ENCODE measurements at regions not wholly inside any gene's neighbourhood (a gene's known extent, or its start where the extent isn't known, plus 50 kb on each side); places are given as distances from the start of the nearest gene placed in this dataset.

GRCh38 chr11:103744496-103745153, 291.8 kb upstream of the DDI1 start:
- H3K27ac Mint-ChIP-seq = no peak overlapping the region
- no peak overlapping the region for H3K4me3 Mint-ChIP-seq
- no peaks in the 10 kb centered on the region for H3K36me3 Mint-ChIP-seq

GRCh38 chr11:103749158-103749557, 287.3 kb upstream of the DDI1 start:
- Mint-ChIP-seq H3K27me3 (no peaks in the 10 kb centered on the region), H3K4me1 (no peaks in the 10 kb centered on the region), H3K27ac (no peak overlapping the region), H3K9me3 (peaks cover 4% of the 10 kb centered on the region), H3K4me3 (no peak overlapping the region), H3K36me3 (no peaks in the 10 kb centered on the region)
- ATAC-seq (ENCODE audit: low read depth) = no peak
- DNase-seq = no peak
- POLR2A ChIA-PET = no interaction called here

More at GRCh38 chr11:103744496-103745153, 291.8 kb upstream of the DDI1 start:
- H3K9me3 Mint-ChIP-seq = peaks cover 6% of the 10 kb centered on the region
- POLR2A ChIA-PET = no interaction called here
- H3K4me1 Mint-ChIP-seq = peaks cover under 1% of the 10 kb centered on the region
- no peaks in the 10 kb centered on the region for H3K27me3 Mint-ChIP-seq
- no peak for DNase-seq
- ATAC-seq (ENCODE audit: low read depth) = no peak

GRCh38 chr11:103768816-103769215, 267.6 kb upstream of the DDI1 start:
- Mint-ChIP-seq H3K36me3 (no peaks in the 10 kb centered on the region), H3K4me1 (no peaks in the 10 kb centered on the region), H3K27me3 (no peaks in the 10 kb centered on the region), H3K4me3 (no peak overlapping the region), H3K27ac (no peak overlapping the region), H3K9me3 (peaks cover 4% of the 10 kb centered on the region)
- ATAC-seq (ENCODE audit: low read depth) (no peak), DNase-seq (no peak)
- POLR2A ChIA-PET = no interaction called here

- Mint-ChIP-seq H3K36me3 (no peaks in the 10 kb centered on the region), H3K27me3 (no peaks in the 10 kb centered on the region), H3K9me3 (no peaks in the 10 kb centered on the region), H3K4me3 (no peak overlapping the region), H3K27ac (no peak overlapping the region), H3K4me1 (no peaks in the 10 kb centered on the region)
- POLR2A ChIA-PET = no interaction called here
- DNase-seq (no peak), ATAC-seq (ENCODE audit: low read depth) (no peak)
Measured at GRCh38 chr11:103773059-103773458, 263.4 kb upstream of the DDI1 start.

GRCh38 chr11:103773537-103773936, 262.9 kb upstream of the DDI1 start:
- Mint-ChIP-seq H3K27me3 (no peaks in the 10 kb centered on the region), H3K36me3 (no peaks in the 10 kb centered on the region), H3K4me1 (no peaks in the 10 kb centered on the region), H3K27ac (no peak overlapping the region), H3K9me3 (no peaks in the 10 kb centered on the region), H3K4me3 (no peak overlapping the region)
- no peak for ATAC-seq (ENCODE audit: low read depth)
- POLR2A ChIA-PET = no interaction called here
- DNase-seq = no peak

DNA sequence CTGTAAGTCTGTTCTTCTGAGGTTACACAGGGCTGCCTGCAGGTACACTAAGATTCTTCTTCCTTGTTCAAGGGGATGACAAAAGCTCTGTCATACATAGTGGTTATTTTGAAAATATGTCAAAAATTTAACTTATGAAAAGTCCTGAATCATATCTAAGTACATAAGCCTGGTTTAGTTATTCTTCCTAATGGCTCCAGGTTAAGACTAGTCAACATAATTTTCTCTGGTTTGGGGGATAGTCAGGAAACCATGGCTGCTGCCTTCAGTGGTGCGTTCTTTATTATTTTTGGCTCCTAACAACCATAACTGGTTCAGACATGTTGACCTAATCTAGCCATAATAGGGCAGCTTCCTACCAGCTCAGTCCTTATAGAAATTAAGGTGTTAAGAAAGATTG, 257.4 kb upstream of the DDI1 start:
- no peaks in the 10 kb centered on the region for H3K36me3 Mint-ChIP-seq

GRCh38 chr11:103789952-103790351, 246.5 kb upstream of the DDI1 start:
- POLR2A ChIA-PET = no interaction called here
- Mint-ChIP-seq H3K4me1 (no peaks in the 10 kb centered on the region), H3K36me3 (no peaks in the 10 kb centered on the region), H3K4me3 (no peak overlapping the region), H3K27ac (no peak overlapping the region), H3K27me3 (no peaks in the 10 kb centered on the region), H3K9me3 (peaks cover 3% of the 10 kb centered on the region)
- DNase-seq (no peak), ATAC-seq (ENCODE audit: low read depth) (no peak)

More for the DNA sequence above, 257.4 kb upstream of the DDI1 start:
- Mint-ChIP-seq H3K9me3 (peaks cover 2% of the 10 kb centered on the region), H3K4me1 (no peaks in the 10 kb centered on the region), H3K4me3 (no peak overlapping the region), H3K27ac (no peak overlapping the region), H3K27me3 (no peaks in the 10 kb centered on the region)
- DNase-seq = no peak
- ATAC-seq (ENCODE audit: low read depth) = no peak
- POLR2A ChIA-PET = no interaction called here

DNA sequence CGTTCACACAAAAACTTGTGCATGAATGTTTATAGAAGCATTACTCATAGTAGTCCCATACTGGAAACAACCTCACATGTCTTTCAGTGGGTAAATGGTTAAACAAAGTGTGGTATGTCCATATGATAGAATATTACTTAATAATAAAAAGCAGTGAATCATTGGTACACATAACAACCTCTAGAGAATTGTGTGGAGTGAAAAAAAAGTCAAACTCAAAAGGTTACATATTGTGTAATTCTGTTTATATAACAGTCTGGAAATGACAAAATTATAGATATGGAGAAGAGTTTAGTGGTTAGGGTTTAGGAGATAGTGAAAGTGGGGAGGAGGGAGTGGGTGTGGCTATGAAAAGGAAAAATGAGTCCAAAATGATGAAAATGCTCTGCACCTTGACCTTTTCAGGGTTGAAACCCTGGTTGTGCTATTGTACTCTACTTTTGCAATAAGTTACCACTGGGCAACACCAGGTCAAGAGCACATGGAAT, 243.4 kb upstream of the DDI1 start:
- H3K36me3 Mint-ChIP-seq = no peaks in the 10 kb centered on the region
- ATAC-seq (ENCODE audit: low read depth) = no peak
- H3K27me3 Mint-ChIP-seq = no peaks in the 10 kb centered on the region
- no peak overlapping the region for H3K27ac Mint-ChIP-seq
- POLR2A ChIA-PET = no interaction called here
- H3K4me1 Mint-ChIP-seq = no peaks in the 10 kb centered on the region
- DNase-seq = no peak
- H3K9me3 Mint-ChIP-seq = peaks cover 3% of the 10 kb centered on the region
- no peak overlapping the region for H3K4me3 Mint-ChIP-seq

- no peaks in the 10 kb centered on the region for H3K4me1 Mint-ChIP-seq
- POLR2A ChIA-PET = no interaction called here
- H3K36me3 Mint-ChIP-seq = no peaks in the 10 kb centered on the region
- H3K27ac Mint-ChIP-seq = no peak overlapping the region
- H3K9me3 Mint-ChIP-seq = peaks cover 3% of the 10 kb centered on the region
- DNase-seq (no peak), ATAC-seq (ENCODE audit: low read depth) (no peak)
- no peak overlapping the region for H3K4me3 Mint-ChIP-seq
- no peaks in the 10 kb centered on the region for H3K27me3 Mint-ChIP-seq
Measured at GRCh38 chr11:103794262-103794661, 242.2 kb upstream of the DDI1 start.

- no peak overlapping the region for H3K27ac Mint-ChIP-seq
- DNase-seq (no peak), ATAC-seq (ENCODE audit: low read depth) (no peak)
- peaks cover under 1% of the 10 kb centered on the region for H3K9me3 Mint-ChIP-seq
- H3K36me3 Mint-ChIP-seq = no peaks in the 10 kb centered on the region
- POLR2A ChIA-PET = no interaction called here
- no peaks in the 10 kb centered on the region for H3K4me1 Mint-ChIP-seq
- no peak overlapping the region for H3K4me3 Mint-ChIP-seq
- H3K27me3 Mint-ChIP-seq = no peaks in the 10 kb centered on the region
Measured at GRCh38 chr11:103798026-103798425, 238.4 kb upstream of the DDI1 start.

GRCh38 chr11:103798446-103798845, 238.0 kb upstream of the DDI1 start:
- Mint-ChIP-seq H3K9me3 (no peaks in the 10 kb centered on the region), H3K36me3 (no peaks in the 10 kb centered on the region), H3K27me3 (no peaks in the 10 kb centered on the region), H3K4me1 (no peaks in the 10 kb centered on the region), H3K4me3 (no peak overlapping the region), H3K27ac (no peak overlapping the region)
- ATAC-seq (ENCODE audit: low read depth) = no peak
- POLR2A ChIA-PET = no interaction called here
- DNase-seq = no peak

DNA sequence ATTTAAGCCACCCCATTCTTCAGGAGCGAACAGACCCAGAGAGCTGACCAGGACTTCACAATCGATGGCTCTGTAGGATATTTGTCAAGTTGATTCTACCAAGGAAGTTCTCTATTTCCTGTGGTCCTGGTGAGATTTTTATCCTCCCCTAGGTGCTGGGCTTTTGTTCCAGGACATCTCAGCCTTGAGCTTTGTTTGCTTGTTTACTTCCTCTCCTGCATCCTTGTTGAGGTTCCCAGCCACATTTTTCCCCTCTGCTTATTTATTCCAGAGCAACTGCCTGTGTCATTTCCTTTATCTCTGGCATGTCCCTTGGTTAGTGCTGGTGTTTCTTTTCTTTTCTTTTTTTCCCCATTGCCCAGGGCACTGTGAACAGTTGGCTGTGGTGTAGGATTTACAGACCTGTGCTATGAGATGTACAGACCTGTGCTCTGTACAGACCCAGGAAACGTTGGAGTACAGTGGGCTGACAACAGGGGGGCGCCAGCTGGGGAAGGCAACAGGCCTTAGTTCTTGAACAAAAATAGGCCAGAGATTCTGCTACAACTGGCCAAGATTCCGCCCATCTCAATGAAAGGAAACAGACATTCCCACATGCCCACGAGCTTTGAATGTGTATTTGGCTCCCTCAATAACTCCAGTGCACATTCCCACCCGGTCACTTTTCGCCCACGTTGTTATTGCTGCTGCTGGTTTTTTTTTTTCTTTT, 235.9 kb upstream of the DDI1 start:
- Mint-ChIP-seq H3K27ac (no peak overlapping the region), H3K4me1 (no peaks in the 10 kb centered on the region), H3K36me3 (no peaks in the 10 kb centered on the region), H3K27me3 (no peaks in the 10 kb centered on the region), H3K9me3 (no peaks in the 10 kb centered on the region), H3K4me3 (no peak overlapping the region)
- POLR2A ChIA-PET = no interaction called here
- no peak for DNase-seq
- ATAC-seq (ENCODE audit: low read depth) = no peak

GRCh38 chr11:103803062-103803461, 233.4 kb upstream of the DDI1 start:
- Mint-ChIP-seq H3K9me3 (no peaks in the 10 kb centered on the region), H3K36me3 (no peaks in the 10 kb centered on the region), H3K4me1 (no peaks in the 10 kb centered on the region), H3K27me3 (no peaks in the 10 kb centered on the region), H3K27ac (no peak overlapping the region), H3K4me3 (no peak overlapping the region)
- DNase-seq (no peak), ATAC-seq (ENCODE audit: low read depth) (no peak)
- POLR2A ChIA-PET = no interaction called here

GRCh38 chr11:103805688-103806009, 230.8 kb upstream of the DDI1 start:
- Mint-ChIP-seq H3K4me3 (no peak overlapping the region), H3K4me1 (no peaks in the 10 kb centered on the region), H3K27me3 (no peaks in the 10 kb centered on the region), H3K36me3 (no peaks in the 10 kb centered on the region), H3K9me3 (no peaks in the 10 kb centered on the region), H3K27ac (no peak overlapping the region)
- POLR2A ChIA-PET = no interaction called here
- no peak for DNase-seq
- no peak for ATAC-seq (ENCODE audit: low read depth)

All from activated naive CD8-positive, alpha-beta T cell treated with anti-CD3 and anti-CD28 coated beads, Interleukin-2, amount 10 ng/mL, durations not matched to agents 7 days and 5 days (primary cell).